Right atrium auricular region (tissue), 2 donors: ENCODE measurements at regions not wholly inside any gene's neighbourhood (a gene's known extent, or its start where the extent isn't known, plus 50 kb on each side); places are given as distances from the start of the nearest gene placed in this dataset.
"Not testable (repeated sequence)": the region's sequence is repeated elsewhere in the genome, so short reads cannot be mapped to it uniquely, and the experiment has no call there.

Experiments
- DNase-seq: peaks from one replicate; pipeline ENCODE4 v3.0.0-alpha.2; 2019; ENCODE audit warnings: low spot score
- H3K27ac ChIP-seq, 2 donors: fragments of 200-600 bp; sonication (generic); 1 replicate in 1 of 2; 2 replicates in 1 of 2; pipeline ENCODE4 v1.5.1; 2016 to 2019
- H3K27me3 ChIP-seq, 2 donors: fragments of 200-600 bp; sonication (generic); one replicate each; pipeline versions ENCODE4 v1.5.1 to v1.6.0; 2017 to 2019
- H3K36me3 ChIP-seq: fragments of 200-600 bp; sonication (generic); one replicate; pipeline ENCODE4 v1.5.1; 2016
- H3K4me1 ChIP-seq, 2 donors: fragments of 200-600 bp; sonication (generic); one replicate each; pipeline versions ENCODE4 v1.5.1 to v1.6.0; 2017 to 2019
- H3K4me3 ChIP-seq, 2 donors: fragments of 200-600 bp; sonication (generic); 1 replicate in 1 of 2; 2 replicates in 1 of 2; pipeline ENCODE4 v1.5.1; 2017 to 2019; ENCODE audit warnings: mild to moderate bottlenecking in 1 of 2, moderate library complexity in 1 of 2
- H3K9me3 ChIP-seq, 2 donors: fragments of 200-600 bp; sonication (generic); one replicate each; pipeline ENCODE4 v1.5.1; 2019
- TF ChIP-seq, protein P1 (sequence below), 2 donors: fragments of 200-600 bp; sonication (generic); IDR thresholded peaks; one replicate each; pipeline ENCODE4 v1.5.1; 2019; ENCODE audit warnings: antibody characterized with exemption in 2 of 2

GRCh38 chrX:23514082-23514481, 153.2 kb upstream of the PRDX4 start:
- Histone ChIP-seq H3K4me1 (no peaks in the 10 kb centered on the region), H3K27me3 (no peaks in the 10 kb centered on the region), H3K36me3 (no peaks in the 10 kb centered on the region), H3K4me3 (no peak overlapping the region), H3K9me3 (peaks cover 0 to 5% of the 10 kb centered on the region in 2 donors), H3K27ac (no peak overlapping the region)
- DNase-seq = no peak
- TF ChIP-seq, protein P1, sequence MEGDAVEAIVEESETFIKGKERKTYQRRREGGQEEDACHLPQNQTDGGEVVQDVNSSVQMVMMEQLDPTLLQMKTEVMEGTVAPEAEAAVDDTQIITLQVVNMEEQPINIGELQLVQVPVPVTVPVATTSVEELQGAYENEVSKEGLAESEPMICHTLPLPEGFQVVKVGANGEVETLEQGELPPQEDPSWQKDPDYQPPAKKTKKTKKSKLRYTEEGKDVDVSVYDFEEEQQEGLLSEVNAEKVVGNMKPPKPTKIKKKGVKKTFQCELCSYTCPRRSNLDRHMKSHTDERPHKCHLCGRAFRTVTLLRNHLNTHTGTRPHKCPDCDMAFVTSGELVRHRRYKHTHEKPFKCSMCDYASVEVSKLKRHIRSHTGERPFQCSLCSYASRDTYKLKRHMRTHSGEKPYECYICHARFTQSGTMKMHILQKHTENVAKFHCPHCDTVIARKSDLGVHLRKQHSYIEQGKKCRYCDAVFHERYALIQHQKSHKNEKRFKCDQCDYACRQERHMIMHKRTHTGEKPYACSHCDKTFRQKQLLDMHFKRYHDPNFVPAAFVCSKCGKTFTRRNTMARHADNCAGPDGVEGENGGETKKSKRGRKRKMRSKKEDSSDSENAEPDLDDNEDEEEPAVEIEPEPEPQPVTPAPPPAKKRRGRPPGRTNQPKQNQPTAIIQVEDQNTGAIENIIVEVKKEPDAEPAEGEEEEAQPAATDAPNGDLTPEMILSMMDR (IDR thresholded peaks at IDR 0.05) = no peak

- TF ChIP-seq, protein P1 (IDR thresholded peaks at IDR 0.05) = no peak
- Histone ChIP-seq H3K4me3 (no peak overlapping the region), H3K4me1 (no peaks in the 10 kb centered on the region), H3K9me3 (no peaks in the 10 kb centered on the region), H3K27me3 (no peaks in the 10 kb centered on the region), H3K27ac (no peak overlapping the region), H3K36me3 (no peaks in the 10 kb centered on the region)
- no peak for DNase-seq
Observed at GRCh38 chrX:23515028-23515427, 152.3 kb upstream of the PRDX4 start.

GRCh38 chrX:23523026-23523657, 144.2 kb upstream of the PRDX4 start:
- H3K4me3 ChIP-seq, H3K27me3 ChIP-seq, H3K4me1 ChIP-seq, DNase-seq, H3K27ac ChIP-seq, H3K9me3 ChIP-seq, H3K36me3 ChIP-seq: not testable (repeated sequence)

DNA sequence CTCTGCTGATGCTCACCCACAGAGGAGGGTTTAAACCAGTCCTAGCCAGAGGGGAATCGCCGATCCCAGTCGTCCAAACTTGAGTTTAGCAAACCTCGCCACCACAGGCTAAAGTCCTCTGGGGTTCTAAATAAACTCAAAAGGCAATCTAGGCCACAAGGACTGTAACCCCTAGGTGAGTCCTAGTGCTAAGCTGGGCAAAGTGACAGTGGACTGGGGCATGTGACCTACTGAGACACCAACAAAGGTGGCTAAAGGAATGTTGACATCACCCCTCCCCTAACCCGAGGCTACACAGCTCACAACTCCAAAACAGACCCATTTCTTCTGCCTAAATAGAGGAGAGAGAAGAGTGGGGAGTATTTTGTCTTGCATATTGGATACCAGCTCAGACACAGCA, 142.8 kb upstream of the PRDX4 start:
- no peak overlapping the region for H3K27ac ChIP-seq
- DNase-seq = no peak
- H3K4me3 ChIP-seq = no peak overlapping the region
- peaks cover 0 to 8% of the 10 kb centered on the region in 2 donors for H3K9me3 ChIP-seq
- no peaks in the 10 kb centered on the region for H3K4me1 ChIP-seq
- H3K36me3 ChIP-seq = no peaks in the 10 kb centered on the region
- H3K27me3 ChIP-seq = no peaks in the 10 kb centered on the region
- TF ChIP-seq, protein P1 (IDR thresholded peaks at IDR 0.05) = no peak

DNA sequence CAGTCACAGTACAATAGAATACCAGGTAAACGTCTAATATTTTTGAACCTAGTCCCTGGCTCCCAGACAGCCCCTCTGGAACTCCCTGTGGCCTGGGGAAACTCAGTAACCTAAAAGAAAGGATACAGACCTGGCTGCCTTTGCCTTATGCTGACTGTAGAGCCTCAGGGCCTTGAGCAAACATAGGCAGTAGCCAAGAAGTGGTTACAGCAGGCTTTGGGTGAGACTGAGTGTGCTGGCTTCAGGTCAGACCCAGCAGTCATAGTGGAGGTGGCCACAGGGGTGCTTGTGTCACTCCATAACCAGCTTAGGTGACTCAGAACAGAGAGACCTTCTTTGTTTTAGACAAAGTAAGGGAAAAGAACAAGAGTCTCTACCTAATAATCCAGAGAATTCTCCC, 141.8 kb upstream of the PRDX4 start:
- Histone ChIP-seq H3K4me1 (no peaks in the 10 kb centered on the region), H3K36me3 (no peaks in the 10 kb centered on the region), H3K9me3 (peaks cover 0 to 8% of the 10 kb centered on the region in 2 donors), H3K27me3 (no peaks in the 10 kb centered on the region), H3K27ac (no peak overlapping the region), H3K4me3 (no peak overlapping the region)
- TF ChIP-seq, protein P1 (IDR thresholded peaks at IDR 0.05) = no peak
- DNase-seq = no peak

GRCh38 chrX:23540532-23540931, 126.8 kb upstream of the PRDX4 start:
- Histone ChIP-seq H3K27me3 (no peaks in the 10 kb centered on the region), H3K36me3 (no peaks in the 10 kb centered on the region), H3K4me1 (no peaks in the 10 kb centered on the region), H3K9me3 (peaks cover 0 to 4% of the 10 kb centered on the region in 2 donors), H3K4me3 (no peak overlapping the region), H3K27ac (no peak overlapping the region)
- DNase-seq = no peak
- TF ChIP-seq, protein P1 (IDR thresholded peaks at IDR 0.05) = no peak
